HEK293 (cell line): ENCODE measurements at regions not wholly inside any gene's neighbourhood (a gene's known extent, or its start where the extent isn't known, plus 50 kb on each side); places are given as distances from the start of the nearest gene placed in this dataset.

ENCODE experiments used
- CTCF ChIA-PET: fragments of 350-600 bp; formaldehyde crosslinking; extraction: SDS; loops from one replicate; lab custom pipeline; 2021; ENCODE audit warnings: antibody characterized with exemption; lab: Yijun Ruan, JAX
- POLR2A ChIA-PET: fragments of 300-600 bp; formaldehyde crosslinking; extraction: SDS; loops from one replicate; lab custom pipeline; 2020; ENCODE audit warnings: antibody characterized with exemption, inconsistent platforms; lab: Yijun Ruan, JAX
- H3K27ac ChIP-seq: fragments of 200-500 bp; sonication (Bioruptor generic); 2 replicates; pipeline ENCODE4 v1.5.1; 2014; ENCODE audit warnings: low read depth, low read length, control low read depth, inconsistent platforms; ENCODE audit errors: extremely low read depth
- H3K36me3 ChIP-seq, 2 experiments: fragments of 200-500 bp in 1 of 2; sonication (Bioruptor generic) in 1 of 2; 1 replicate in 1 of 2; 2 replicates in 1 of 2; pipeline ENCODE4 v1.5.1; 2014 to 2017; ENCODE audit warnings: inconsistent platforms in 2 of 2, low read length in 2 of 2; ENCODE audit not compliant: control insufficient read depth in 2 of 2, insufficient read depth in 1 of 2
- H3K4me1 ChIP-seq: fragments of 200-500 bp; sonication (Bioruptor generic); 2 replicates; pipeline ENCODE4 v1.5.1; 2014; ENCODE audit warnings: mild to moderate bottlenecking, low read length, inconsistent platforms; ENCODE audit not compliant: control insufficient read depth, insufficient read depth
- H3K4me3 ChIP-seq: 2 replicates; pipeline ENCODE4 v1.5.1; 2011; ENCODE audit warnings: low read depth, mild to moderate bottlenecking, control low read depth, low read length, moderate library complexity
- H3K9me3 ChIP-seq: fragments of 200-500 bp; sonication (Bioruptor generic); 2 replicates; pipeline ENCODE4 v1.5.1; 2014; ENCODE audit warnings: low read depth, low read length, inconsistent platforms; ENCODE audit not compliant: control insufficient read depth, insufficient read depth
- BCL11A ChIP-seq: fragments of 450-650 bp; formaldehyde crosslinking; IDR thresholded peaks from 2 replicates; pipeline ENCODE4 v1.5.1; 2016; ENCODE audit warnings: low read depth, missing biosample characterization, missing genetic modification characterization
- BCL11B ChIP-seq: fragments of 450-650 bp; formaldehyde crosslinking; IDR thresholded peaks from 2 replicates; pipeline ENCODE4 v1.5.1; 2016; ENCODE audit warnings: low read depth, missing biosample characterization, missing genetic modification characterization
- EGR2 ChIP-seq: fragments of 450-650 bp; formaldehyde crosslinking; IDR thresholded peaks from 2 replicates; pipeline ENCODE4 v1.5.1; 2016; ENCODE audit warnings: low read depth, missing biosample characterization, missing genetic modification characterization
- IKZF3 ChIP-seq: fragments of 450-650 bp; IDR thresholded peaks from 2 replicates; pipeline ENCODE4 v1.5.0; 2018; ENCODE audit warnings: missing biosample characterization, mild to moderate bottlenecking, missing genetic modification characterization, moderate library complexity
- KLF17 ChIP-seq: fragments of 450-650 bp; formaldehyde crosslinking; IDR thresholded peaks from 2 replicates; pipeline ENCODE4 v1.5.1; 2016; ENCODE audit warnings: missing biosample characterization, missing genetic modification characterization
- PATZ1 ChIP-seq: fragments of 450-650 bp; formaldehyde crosslinking; IDR thresholded peaks from 2 replicates; pipeline ENCODE4 v1.5.1; 2016; ENCODE audit warnings: missing biosample characterization, missing genetic modification characterization
- TSHZ1 ChIP-seq: fragments of 450-650 bp; formaldehyde crosslinking; IDR thresholded peaks from 2 replicates; pipeline ENCODE4 v1.5.1; 2016; ENCODE audit warnings: missing biosample characterization, missing genetic modification characterization, borderline replicate concordance
- WT1 ChIP-seq: fragments of 450-650 bp; formaldehyde crosslinking; IDR thresholded peaks from 2 replicates; pipeline ENCODE4 v1.5.1; 2016; ENCODE audit warnings: missing biosample characterization, missing genetic modification characterization
- YY1 ChIP-seq: fragments of 450-650 bp; formaldehyde crosslinking; IDR thresholded peaks from 2 replicates; pipeline ENCODE4 v1.5.1; 2018; ENCODE audit warnings: missing biosample characterization, missing genetic modification characterization
- ZBTB7A ChIP-seq: fragments of 450-650 bp; formaldehyde crosslinking; IDR thresholded peaks from 2 replicates; pipeline ENCODE4 v1.5.1; 2016; ENCODE audit warnings: low read depth, missing biosample characterization, missing genetic modification characterization
- ZNF114 ChIP-seq: fragments of 450-650 bp; formaldehyde crosslinking; IDR thresholded peaks from 2 replicates; pipeline ENCODE4 v1.5.0; 2017; ENCODE audit warnings: missing biosample characterization, missing genetic modification characterization
- ZNF121 ChIP-seq: fragments of 450-650 bp; formaldehyde crosslinking; IDR thresholded peaks from 2 replicates; pipeline ENCODE4 v1.5.1; 2016; ENCODE audit warnings: missing biosample characterization, missing genetic modification characterization
- ZNF138 ChIP-seq: fragments of 450-650 bp; formaldehyde crosslinking; IDR thresholded peaks from 2 replicates; pipeline ENCODE4 v1.5.1; 2016; ENCODE audit warnings: missing biosample characterization, missing genetic modification characterization, borderline replicate concordance
- ZNF16 ChIP-seq: fragments of 450-650 bp; formaldehyde crosslinking; IDR thresholded peaks from 2 replicates; pipeline ENCODE4 v1.5.1; 2016; ENCODE audit warnings: low read depth, missing biosample characterization, missing genetic modification characterization
- ZNF18 ChIP-seq: fragments of 450-650 bp; formaldehyde crosslinking; IDR thresholded peaks from 2 replicates; pipeline ENCODE4 v1.5.1; 2016; ENCODE audit warnings: missing biosample characterization, missing genetic modification characterization
- ZNF221 ChIP-seq: fragments of 450-650 bp; formaldehyde crosslinking; IDR thresholded peaks from 2 replicates; pipeline ENCODE4 v1.5.1; 2017; ENCODE audit warnings: missing biosample characterization, missing genetic modification characterization, borderline replicate concordance
- ZNF292 ChIP-seq: fragments of 450-650 bp; formaldehyde crosslinking; IDR thresholded peaks from 2 replicates; pipeline ENCODE4 v1.5.1; 2016; ENCODE audit warnings: low read depth, missing biosample characterization, missing genetic modification characterization, borderline replicate concordance
- ZNF302 ChIP-seq: fragments of 450-650 bp; formaldehyde crosslinking; IDR thresholded peaks from 2 replicates; pipeline ENCODE4 v1.5.1; 2016; ENCODE audit warnings: missing biosample characterization, missing genetic modification characterization, low read depth
- ZNF366 ChIP-seq: fragments of 450-650 bp; formaldehyde crosslinking; conservative IDR thresholded peaks from 2 replicates; pipeline ENCODE4 v1.5.1; 2016; ENCODE audit warnings: missing biosample characterization, missing genetic modification characterization
- ZNF404 ChIP-seq: fragments of 450-650 bp; formaldehyde crosslinking; IDR thresholded peaks from 2 replicates; pipeline ENCODE4 v1.5.1; 2017; ENCODE audit warnings: missing biosample characterization, missing genetic modification characterization
- ZNF514 ChIP-seq: fragments of 450-650 bp; formaldehyde crosslinking; IDR thresholded peaks from 2 replicates; pipeline ENCODE4 v1.5.1; 2016; ENCODE audit warnings: missing biosample characterization, missing genetic modification characterization
- ZNF521 ChIP-seq: fragments of 450-650 bp; formaldehyde crosslinking; IDR thresholded peaks from 2 replicates; pipeline ENCODE4 v1.5.1; 2017; ENCODE audit warnings: missing biosample characterization, mild to moderate bottlenecking, missing genetic modification characterization
- ZNF585B ChIP-seq: fragments of 450-650 bp; formaldehyde crosslinking; IDR thresholded peaks from 2 replicates; pipeline ENCODE4 v1.5.1; 2016; ENCODE audit warnings: missing biosample characterization, missing genetic modification characterization
- ZNF629 ChIP-seq: fragments of 450-650 bp; formaldehyde crosslinking; IDR thresholded peaks from 2 replicates; pipeline ENCODE4 v1.5.1; 2017; ENCODE audit warnings: missing biosample characterization, missing genetic modification characterization
- ZNF654 ChIP-seq: fragments of 450-650 bp; formaldehyde crosslinking; IDR thresholded peaks from 2 replicates; pipeline ENCODE4 v1.5.1; 2016; ENCODE audit warnings: low read depth, missing biosample characterization, missing genetic modification characterization
- ZNF660 ChIP-seq: fragments of 450-650 bp; IDR thresholded peaks from 2 replicates; pipeline ENCODE4 v1.5.1; 2018; ENCODE audit warnings: missing biosample characterization, mild to moderate bottlenecking, missing genetic modification characterization
- ZNF692 ChIP-seq: fragments of 450-650 bp; formaldehyde crosslinking; IDR thresholded peaks from 2 replicates; pipeline ENCODE4 v1.5.1; 2016; ENCODE audit warnings: missing biosample characterization, missing genetic modification characterization
- ZNF830 ChIP-seq: fragments of 450-650 bp; IDR thresholded peaks from 2 replicates; pipeline ENCODE4 v1.5.0; 2018; ENCODE audit warnings: missing biosample characterization, missing genetic modification characterization, low read depth, mild to moderate bottlenecking, moderate library complexity

- TF ChIP-seq ZNF114 = no peak
- no peak for TF ChIP-seq ZNF366
- TF ChIP-seq ZNF221 = no peak
- TF ChIP-seq ZNF585B (tag by site-specific recombination) = no peak
- TF ChIP-seq ZNF654 (tag by site-specific recombination) = no peak
- TF ChIP-seq TSHZ1 (tag by site-specific recombination) = no peak
- TF ChIP-seq BCL11A (tag by site-specific recombination) = no peak
- no peak for TF ChIP-seq ZNF514 (tag by site-specific recombination)
- TF ChIP-seq ZNF830 = no peak
- no peak for TF ChIP-seq ZBTB7A (tag by site-specific recombination)
- TF ChIP-seq ZNF692 (tag by site-specific recombination) = no peak
- no peak for TF ChIP-seq WT1 (tag by site-specific recombination)
- TF ChIP-seq ZNF121 = no peak
- no peak for TF ChIP-seq ZNF302 (tag by site-specific recombination)
- TF ChIP-seq ZNF629 = no peak
- TF ChIP-seq EGR2 (tag by site-specific recombination) = no peak
- TF ChIP-seq ZNF16 (tag by site-specific recombination) = no peak
- no peak for TF ChIP-seq BCL11B (tag by site-specific recombination)
- ChIA-PET POLR2A (no interaction called here), CTCF (interaction anchor here (0.7 to 1.0 kb wide), 2 partner anchors 9 to 86 kb away, joined by 3 to 7 read pairs; no protein-coding TSS in a partner anchor)
- Histone ChIP-seq H3K36me3 (no peaks in the 10 kb centered on the region), H3K4me3 (no peak overlapping the region), H3K27ac (no peak overlapping the region), H3K9me3 (no peaks in the 10 kb centered on the region), H3K4me1 (no peaks in the 10 kb centered on the region)
Observed at GRCh38 chr9:15361737-15362136, 54.7 kb upstream of the TTC39B start.

- Histone ChIP-seq H3K4me3 (no peak overlapping the region), H3K27ac (no peak overlapping the region), H3K36me3 (no peaks in the 10 kb centered on the region), H3K9me3 (no peaks in the 10 kb centered on the region), H3K4me1 (no peaks in the 10 kb centered on the region)
- ChIA-PET POLR2A (no interaction called here), CTCF (interaction anchor here (0.6 kb wide), 1 partner anchor 56 kb away, joined by 3 read pairs; no protein-coding TSS in a partner anchor)
- TF ChIP-seq ZNF18 (tag by site-specific recombination) = no peak
- no peak for TF ChIP-seq ZNF404
- no peak for TF ChIP-seq ZNF521
- TF ChIP-seq ZNF292 (tag by site-specific recombination) = no peak
- TF ChIP-seq YY1 (tag by site-specific recombination) = no peak
- no peak for TF ChIP-seq KLF17 (tag by site-specific recombination)
- no peak for TF ChIP-seq PATZ1 (tag by site-specific recombination)
- TF ChIP-seq ZNF660 (tag by site-specific recombination) = no peak
- TF ChIP-seq ZNF138 (tag by site-specific recombination) = no peak
- no peak for TF ChIP-seq ZNF830
- no peak for TF ChIP-seq IKZF3 (tag by site-specific recombination)
Observed at GRCh38 chr9:15357050-15357653, 50.1 kb upstream of the TTC39B start.
